CD4-positive, alpha-beta memory T cell (primary cell): ENCODE measurements at regions not wholly inside any gene's neighbourhood (a gene's known extent, or its start where the extent isn't known, plus 50 kb on each side); places are given as distances from the start of the nearest gene placed in this dataset.

Experiments
- CTCF ChIA-PET: fragments of 350-600 bp; sonication (Branson Sonifier 250); formaldehyde crosslinking; loops from one replicate; lab custom pipeline; 2021; ENCODE audit warnings: inconsistent platforms; ENCODE audit not compliant: partially characterized antibody; lab: Charles Lee
- POLR2A ChIA-PET: fragments of 350-600 bp; sonication (Branson Sonifier 250); formaldehyde crosslinking; loops from one replicate; lab custom pipeline; 2021; ENCODE audit not compliant: partially characterized antibody; lab: Charles Lee
- DNase-seq, 5 donors: peaks; one replicate each; pipeline versions ENCODE4 v3.0.0 to v3.0.0-alpha.2; 2020 to 2022; ENCODE audit warnings: mixed read lengths in 1 of 5
- H3K27ac ChIP-seq: one replicate; pipeline ENCODE4 v1.7.0; 2013; ENCODE audit warnings: low read depth, low read length
- H3K27me3 ChIP-seq: 2 replicates; pipeline ENCODE4 v1.7.0; 2013; ENCODE audit warnings: mild to moderate bottlenecking, low read length, moderate library complexity; ENCODE audit not compliant: insufficient read depth
- H3K36me3 ChIP-seq: 2 replicates; pipeline ENCODE4 v1.7.0; 2013; ENCODE audit warnings: mild to moderate bottlenecking, low read length, moderate library complexity; ENCODE audit not compliant: insufficient read depth
- H3K4me1 ChIP-seq: 2 replicates; pipeline ENCODE4 v1.7.0; 2013; ENCODE audit warnings: mild to moderate bottlenecking, low read length, moderate library complexity; ENCODE audit not compliant: insufficient read depth
- H3K4me3 ChIP-seq, 2 donors: one replicate each; pipeline ENCODE4 v1.7.0; 2013; ENCODE audit warnings: low read length in 2 of 2, mild to moderate bottlenecking in 1 of 2
- H3K9me3 ChIP-seq, 2 donors: one replicate each; pipeline ENCODE4 v1.7.0; 2013; ENCODE audit warnings: low read length in 2 of 2, control low read depth in 1 of 2; ENCODE audit not compliant: control insufficient read depth in 1 of 2
- H3K27ac Mint-ChIP-seq, 7 donors: one replicate each; pipeline ENCODE4 v1.8.0; 2020 to 2021; ENCODE audit warnings: mixed read lengths in 7 of 7, mild to moderate bottlenecking in 6 of 7, inconsistent platforms in 3 of 7, moderate library complexity in 3 of 7
- H3K27me3 Mint-ChIP-seq, 2 donors: one replicate each; pipeline ENCODE4 v1.8.0; 2020 to 2021; ENCODE audit warnings: mixed read lengths in 2 of 2
- H3K36me3 Mint-ChIP-seq, 2 donors: one replicate each; pipeline ENCODE4 v1.8.0; 2020 to 2021; ENCODE audit warnings: mixed read lengths in 2 of 2, inconsistent platforms in 1 of 2, mild to moderate bottlenecking in 1 of 2
- H3K4me1 Mint-ChIP-seq, 4 donors: one replicate each; pipeline ENCODE4 v1.8.0; 2020 to 2021; ENCODE audit warnings: mixed read lengths in 4 of 4, mild to moderate bottlenecking in 1 of 4
- H3K4me3 Mint-ChIP-seq, 8 donors: one replicate each; pipeline ENCODE4 v1.8.0; 2020 to 2021; ENCODE audit warnings: mixed read lengths in 8 of 8, mild to moderate bottlenecking in 7 of 8, moderate library complexity in 6 of 8, inconsistent platforms in 3 of 8
- H3K9me3 Mint-ChIP-seq, 8 donors: one replicate each; pipeline ENCODE4 v1.8.0; 2020 to 2021; ENCODE audit warnings: mixed read lengths in 8 of 8, mild to moderate bottlenecking in 5 of 8, inconsistent platforms in 3 of 8, moderate library complexity in 1 of 8
- intact Hi-C: fragments of 100-400 bp; cut with micrococcal nuclease; formaldehyde crosslinking; loops from one replicate; pipeline ENCODE4 v1.15.1; 2023

- no peaks in the 10 kb centered on the region for H3K36me3 ChIP-seq
- H3K36me3 Mint-ChIP-seq = no peaks in the 10 kb centered on the region
- H3K9me3 Mint-ChIP-seq = peaks cover 0 to 2% (median 0%) of the 10 kb centered on the region in 8 donors
- H3K27me3 ChIP-seq = no peaks in the 10 kb centered on the region
- no peak for DNase-seq
- H3K27me3 Mint-ChIP-seq = no peaks in the 10 kb centered on the region
- ChIA-PET POLR2A (interaction anchor here (0.6 kb wide), 1 partner anchor 244 kb away, joined by 4 read pairs; no protein-coding TSS in a partner anchor), CTCF (no interaction called here)
- no peak overlapping the region for H3K27ac Mint-ChIP-seq
- peaks cover 6 to 15% (median 8%) of the 10 kb centered on the region in 4 donors for H3K4me1 Mint-ChIP-seq
- no peak overlapping the region for H3K4me3 Mint-ChIP-seq
- H3K9me3 ChIP-seq = no peaks in the 10 kb centered on the region
- no peak overlapping the region for H3K4me3 ChIP-seq
- intact Hi-C loops = no loop called here
- no peak overlapping the region for H3K27ac ChIP-seq
- H3K4me1 ChIP-seq = no peaks in the 10 kb centered on the region
Observed at GRCh38 chr10:3579845-3580244, 205.2 kb downstream of the KLF6 start.

GRCh38 chr10:3578682-3579081 lies 206.3 kb downstream of the KLF6 start:
- CTCF ChIA-PET = no interaction called here
- intact Hi-C loops = no loop called here
- no peak overlapping the region for H3K27ac ChIP-seq
- H3K36me3 Mint-ChIP-seq = no peaks in the 10 kb centered on the region
- no peak overlapping the region for H3K4me3 ChIP-seq
- H3K4me1 ChIP-seq = no peaks in the 10 kb centered on the region
- H3K27ac Mint-ChIP-seq = no peak overlapping the region
- no peaks in the 10 kb centered on the region for H3K27me3 Mint-ChIP-seq
- no peak for DNase-seq
- peaks cover 6 to 15% (median 8%) of the 10 kb centered on the region in 4 donors for H3K4me1 Mint-ChIP-seq
- no peak overlapping the region for H3K4me3 Mint-ChIP-seq
- peaks cover 0 to 2% (median 0%) of the 10 kb centered on the region in 8 donors for H3K9me3 Mint-ChIP-seq
- POLR2A ChIA-PET = no interaction called here
- no peaks in the 10 kb centered on the region for H3K27me3 ChIP-seq
- H3K36me3 ChIP-seq = no peaks in the 10 kb centered on the region
- H3K9me3 ChIP-seq = no peaks in the 10 kb centered on the region

GRCh38 chr10:3578159-3578558 lies 206.8 kb downstream of the KLF6 start:
- ChIA-PET CTCF (no interaction called here), POLR2A (no interaction called here)
- Mint-ChIP-seq H3K4me3 (no peak overlapping the region), H3K36me3 (no peaks in the 10 kb centered on the region), H3K4me1 (peaks cover 6 to 15% (median 8%) of the 10 kb centered on the region in 4 donors), H3K27me3 (no peaks in the 10 kb centered on the region), H3K27ac (no peak overlapping the region), H3K9me3 (peaks cover 0 to 2% (median 0%) of the 10 kb centered on the region in 8 donors)
- intact Hi-C loops = no loop called here
- no peaks in the 10 kb centered on the region for H3K4me1 ChIP-seq
- H3K27ac ChIP-seq = no peak overlapping the region
- no peak overlapping the region for H3K4me3 ChIP-seq
- H3K9me3 ChIP-seq = no peaks in the 10 kb centered on the region
- no peak for DNase-seq
- no peaks in the 10 kb centered on the region for H3K27me3 ChIP-seq
- H3K36me3 ChIP-seq = no peaks in the 10 kb centered on the region

GRCh38 chr10:3574451-3574850 lies 210.6 kb downstream of the KLF6 start:
- intact Hi-C loops = no loop called here
- Histone ChIP-seq H3K9me3 (no peaks in the 10 kb centered on the region), H3K27me3 (no peaks in the 10 kb centered on the region), H3K4me1 (no peaks in the 10 kb centered on the region), H3K4me3 (no peak overlapping the region), H3K36me3 (no peaks in the 10 kb centered on the region), H3K27ac (no peak overlapping the region)
- ChIA-PET CTCF (no interaction called here), POLR2A (no interaction called here)
- DNase-seq = no peak
- Mint-ChIP-seq H3K27ac (peak overlapping the region in 1 of 7 donors; percentile 19), H3K4me1 (peaks cover 2 to 4% (median 3%) of the 10 kb centered on the region in 4 donors), H3K9me3 (peaks cover 0 to 2% (median 0%) of the 10 kb centered on the region in 8 donors), H3K36me3 (no peaks in the 10 kb centered on the region), H3K4me3 (no peak overlapping the region), H3K27me3 (no peaks in the 10 kb centered on the region)

GRCh38 chr10:3573498-3573897 lies 211.5 kb downstream of the KLF6 start:
- peaks cover 0 to 2% (median under 1%) of the 10 kb centered on the region in 4 donors for H3K4me1 Mint-ChIP-seq
- Histone ChIP-seq H3K4me3 (no peak overlapping the region), H3K36me3 (no peaks in the 10 kb centered on the region), H3K27ac (no peak overlapping the region), H3K9me3 (no peaks in the 10 kb centered on the region), H3K4me1 (no peaks in the 10 kb centered on the region), H3K27me3 (no peaks in the 10 kb centered on the region)
- H3K36me3 Mint-ChIP-seq = no peaks in the 10 kb centered on the region
- no peaks in the 10 kb centered on the region for H3K27me3 Mint-ChIP-seq
- intact Hi-C loops = no loop called here
- DNase-seq = no peak
- ChIA-PET POLR2A (no interaction called here), CTCF (no interaction called here)
- H3K4me3 Mint-ChIP-seq = no peak overlapping the region
- H3K9me3 Mint-ChIP-seq = peaks cover 0 to under 1% (median 0%) of the 10 kb centered on the region in 8 donors
- H3K27ac Mint-ChIP-seq = no peak overlapping the region

- no peaks in the 10 kb centered on the region for H3K36me3 Mint-ChIP-seq
- CTCF ChIA-PET = no interaction called here
- no peaks in the 10 kb centered on the region for H3K9me3 ChIP-seq
- H3K36me3 ChIP-seq = no peaks in the 10 kb centered on the region
- H3K27me3 ChIP-seq = no peaks in the 10 kb centered on the region
- H3K4me3 Mint-ChIP-seq = no peak overlapping the region
- no peak for DNase-seq
- H3K4me3 ChIP-seq = no peak overlapping the region
- H3K4me1 Mint-ChIP-seq = peaks cover 4 to 13% (median 7%) of the 10 kb centered on the region in 4 donors
- H3K27ac ChIP-seq = no peak overlapping the region
- H3K4me1 ChIP-seq = no peaks in the 10 kb centered on the region
- intact Hi-C loops = no loop called here
- no peaks in the 10 kb centered on the region for H3K27me3 Mint-ChIP-seq
- no peaks in the 10 kb centered on the region for H3K9me3 Mint-ChIP-seq
- H3K27ac Mint-ChIP-seq = no peak overlapping the region
- POLR2A ChIA-PET = no interaction called here
Observed at GRCh38 chr10:3571310-3571825, 213.6 kb downstream of the KLF6 start.

- DNase-seq = no peak
- H3K36me3 Mint-ChIP-seq = no peaks in the 10 kb centered on the region
- H3K4me3 Mint-ChIP-seq = no peak overlapping the region
- POLR2A ChIA-PET = no interaction called here
- H3K4me1 Mint-ChIP-seq = peaks cover 4 to 13% (median 7%) of the 10 kb centered on the region in 4 donors
- no peak overlapping the region for H3K27ac Mint-ChIP-seq
- Histone ChIP-seq H3K27me3 (no peaks in the 10 kb centered on the region), H3K4me3 (no peak overlapping the region), H3K36me3 (no peaks in the 10 kb centered on the region), H3K9me3 (no peaks in the 10 kb centered on the region), H3K27ac (no peak overlapping the region), H3K4me1 (no peaks in the 10 kb centered on the region)
- CTCF ChIA-PET = no interaction called here
- no peaks in the 10 kb centered on the region for H3K27me3 Mint-ChIP-seq
- H3K9me3 Mint-ChIP-seq = no peaks in the 10 kb centered on the region
- intact Hi-C loops = no loop called here
Observed at GRCh38 chr10:3570855-3571266, 214.1 kb downstream of the KLF6 start.
